ENCODE measurements at regions not wholly inside any gene's neighbourhood (a gene's known extent, or its start where the extent isn't known, plus 50 kb on each side); places are given as distances from the start of the nearest gene placed in this dataset.

- no peak for DNase-seq
Measured at GRCh38 chr14:98961191-98961590, 310.8 kb downstream of the BCL11B start.

GRCh38 chr14:98962118-98962517, 309.9 kb downstream of the BCL11B start:
- DNase-seq = no peak

- no peak for DNase-seq
Measured at GRCh38 chr14:98963610-98964009, 308.4 kb downstream of the BCL11B start.

GRCh38 chr14:98964171-98964570, 307.8 kb downstream of the BCL11B start:
- no peak for DNase-seq

- DNase-seq = no peak
Measured at GRCh38 chr14:98965076-98965475, 306.9 kb downstream of the BCL11B start.

- no peak for DNase-seq
Measured at GRCh38 chr14:98966016-98966415, 306.0 kb downstream of the BCL11B start.

- DNase-seq = no peak
Measured at GRCh38 chr14:98966475-98967162, 305.4 kb downstream of the BCL11B start.

GRCh38 chr14:98974113-98974512, 297.9 kb downstream of the BCL11B start:
- DNase-seq = no peak

- no peak for DNase-seq
Measured at GRCh38 chr14:98976271-98976670, 295.7 kb downstream of the BCL11B start.

- DNase-seq = no peak
Measured at GRCh38 chr14:98977451-98977850, 294.5 kb downstream of the BCL11B start.

- DNase-seq = no peak
Measured at GRCh38 chr14:98982986-98983385, 289.0 kb downstream of the BCL11B start.

GRCh38 chr14:98984027-98984718, 287.8 kb downstream of the BCL11B start:
- no peak for DNase-seq

GRCh38 chr14:98984719-98985041, 287.3 kb downstream of the BCL11B start:
- DNase-seq = peak; percentile 47

- no peak for DNase-seq
Measured at GRCh38 chr14:98993818-98994217, 278.2 kb downstream of the BCL11B start.

GRCh38 chr14:98994561-98994960, 277.4 kb downstream of the BCL11B start:
- no peak for DNase-seq

- no peak for DNase-seq
Measured at GRCh38 chr14:98997526-98998205, 274.3 kb downstream of the BCL11B start.

GRCh38 chr14:98999345-98999744, 272.7 kb downstream of the BCL11B start:
- DNase-seq = no peak

- DNase-seq = no peak
Measured at GRCh38 chr14:98999901-99000300, 272.1 kb downstream of the BCL11B start.

GRCh38 chr14:99001241-99001640, 270.8 kb downstream of the BCL11B start:
- no peak for DNase-seq

- no peak for DNase-seq
Measured at GRCh38 chr14:99003646-99004045, 268.4 kb downstream of the BCL11B start.

- no peak for DNase-seq
Measured at GRCh38 chr14:99004112-99004511, 267.9 kb downstream of the BCL11B start.

- DNase-seq = no peak
Measured at GRCh38 chr14:99006276-99006675, 265.7 kb downstream of the BCL11B start.

- no peak for DNase-seq
Measured at GRCh38 chr14:99007795-99008194, 264.2 kb downstream of the BCL11B start.

GRCh38 chr14:99009871-99010270, 262.1 kb downstream of the BCL11B start:
- DNase-seq = no peak
